ENCODE measurements at regions not wholly inside any gene's neighbourhood (a gene's known extent, or its start where the extent isn't known, plus 50 kb on each side); places are given as distances from the start of the nearest gene placed in this dataset.
A peak's percentile ranks its signal among the peaks of the same experiment; 100 is the strongest.

DNA sequence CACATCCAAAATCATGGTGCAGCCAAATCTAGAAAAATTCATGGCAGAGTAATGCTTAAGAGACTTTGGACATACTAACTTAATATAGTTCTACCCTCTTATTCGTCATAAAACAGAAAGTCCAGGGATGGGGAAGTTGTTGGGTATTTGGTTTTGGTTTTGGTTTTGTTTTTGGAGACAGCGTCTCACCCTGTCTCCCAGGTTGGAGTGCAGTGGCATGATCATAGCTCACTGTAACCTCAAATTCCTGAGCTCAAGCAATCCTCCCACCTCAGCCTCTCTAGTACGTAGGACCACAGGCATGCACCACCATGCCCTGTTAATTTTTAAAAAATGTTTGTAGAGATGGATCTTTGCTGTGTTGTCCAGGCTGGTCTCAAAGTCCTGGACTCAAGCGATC is 271.8 kb upstream of the TENM3 start:
- Mint-ChIP-seq H3K4me3 (peak overlapping the region in 2 of 4 donors; percentile 22 to 65), H3K27ac (no peak overlapping the region), H3K9me3 (peaks cover 0 to 6% (median 5%) of the 10 kb centered on the region in 3 donors), H3K36me3 (peaks cover 1% of the 10 kb centered on the region), H3K4me1 (peaks cover 0 to 8% (median 5%) of the 10 kb centered on the region in 3 donors), H3K27me3 (no peaks in the 10 kb centered on the region)

DNA sequence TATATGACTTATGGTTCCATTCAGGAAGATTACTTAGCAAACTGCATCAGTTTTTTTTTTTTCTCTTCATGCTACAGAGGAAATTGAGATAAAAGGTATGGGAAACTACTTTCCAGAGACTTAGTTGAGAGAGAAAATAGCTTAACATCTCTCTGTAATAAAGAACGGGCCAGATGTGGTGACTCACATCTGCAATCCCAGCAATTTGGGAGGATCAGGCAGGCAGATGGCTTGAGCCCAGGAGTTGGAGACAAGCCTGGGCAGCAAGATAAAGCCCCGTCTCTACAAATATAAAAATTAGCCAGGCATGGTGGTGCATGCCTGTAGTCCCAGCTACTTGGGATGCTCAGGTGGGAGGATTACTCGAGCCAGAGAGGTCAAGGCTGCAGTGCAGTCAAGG is 271.2 kb upstream of the TENM3 start:
- Mint-ChIP-seq H3K27me3 (no peaks in the 10 kb centered on the region), H3K9me3 (peaks cover 0 to 6% (median 5%) of the 10 kb centered on the region in 3 donors), H3K4me3 (no peak overlapping the region), H3K4me1 (peaks cover 0 to 8% (median 5%) of the 10 kb centered on the region in 3 donors), H3K36me3 (peaks cover 1% of the 10 kb centered on the region), H3K27ac (no peak overlapping the region)

DNA sequence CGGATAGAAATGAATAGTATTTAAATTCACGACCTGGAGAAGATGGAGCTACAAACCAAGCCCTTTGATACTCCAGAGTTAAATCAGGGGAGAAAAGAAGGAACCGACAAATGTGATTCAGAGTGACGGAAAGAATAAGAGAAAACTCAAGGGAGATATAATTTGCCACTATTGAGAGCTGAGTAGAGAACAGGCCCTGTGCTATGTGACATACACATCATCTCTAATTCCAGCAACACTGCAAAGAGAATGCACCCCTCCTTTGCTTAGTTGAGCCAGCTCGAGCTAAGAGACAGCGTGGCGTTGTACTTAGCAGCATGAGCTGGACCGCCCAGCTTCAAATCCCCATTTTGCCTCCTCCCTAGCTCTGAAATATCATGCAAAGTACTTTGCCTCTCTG is 266.4 kb upstream of the TENM3 start:
- H3K36me3 Mint-ChIP-seq: peaks cover 1% of the 10 kb centered on the region
- peaks cover 3 to 8% (median 5%) of the 10 kb centered on the region in 3 donors for H3K9me3 Mint-ChIP-seq
- no peak overlapping the region for H3K27ac Mint-ChIP-seq
- H3K27me3 Mint-ChIP-seq: no peaks in the 10 kb centered on the region
- no peak overlapping the region for H3K4me3 Mint-ChIP-seq
- H3K4me1 Mint-ChIP-seq: peaks cover 0 to under 1% (median 0%) of the 10 kb centered on the region in 3 donors

DNA sequence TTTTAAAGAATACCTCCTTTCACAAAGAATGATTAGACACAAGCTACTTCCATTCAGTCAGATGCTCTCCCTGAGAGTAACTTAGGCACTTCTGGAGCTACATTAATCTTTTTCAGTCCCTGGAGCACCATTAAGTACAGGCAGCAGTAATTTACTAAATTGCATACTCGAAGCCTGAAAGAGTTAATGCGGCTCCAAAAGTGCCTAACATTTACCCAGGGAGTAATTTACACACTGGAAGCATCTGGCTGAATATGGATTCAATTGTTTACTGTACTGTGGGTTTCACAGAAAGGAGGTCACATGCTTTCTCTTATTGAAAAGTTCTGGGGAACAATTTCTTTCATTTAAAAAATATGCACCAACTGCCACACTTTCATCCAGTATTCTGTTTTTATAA is 260.8 kb upstream of the TENM3 start:
- H3K9me3 Mint-ChIP-seq: peaks cover 0 to 5% (median 4%) of the 10 kb centered on the region in 3 donors
- H3K36me3 Mint-ChIP-seq: no peaks in the 10 kb centered on the region
- no peak overlapping the region for H3K27ac Mint-ChIP-seq
- no peaks in the 10 kb centered on the region for H3K4me1 Mint-ChIP-seq
- H3K4me3 Mint-ChIP-seq: no peak overlapping the region
- H3K27me3 Mint-ChIP-seq: no peaks in the 10 kb centered on the region

- Mint-ChIP-seq H3K27ac (no peak overlapping the region), H3K4me3 (no peak overlapping the region), H3K27me3 (no peaks in the 10 kb centered on the region), H3K9me3 (peaks cover 2 to 5% (median 2%) of the 10 kb centered on the region in 3 donors), H3K4me1 (no peaks in the 10 kb centered on the region), H3K36me3 (no peaks in the 10 kb centered on the region)
Measured at GRCh38 chr4:181982856-181983255, 260.3 kb upstream of the TENM3 start.

DNA sequence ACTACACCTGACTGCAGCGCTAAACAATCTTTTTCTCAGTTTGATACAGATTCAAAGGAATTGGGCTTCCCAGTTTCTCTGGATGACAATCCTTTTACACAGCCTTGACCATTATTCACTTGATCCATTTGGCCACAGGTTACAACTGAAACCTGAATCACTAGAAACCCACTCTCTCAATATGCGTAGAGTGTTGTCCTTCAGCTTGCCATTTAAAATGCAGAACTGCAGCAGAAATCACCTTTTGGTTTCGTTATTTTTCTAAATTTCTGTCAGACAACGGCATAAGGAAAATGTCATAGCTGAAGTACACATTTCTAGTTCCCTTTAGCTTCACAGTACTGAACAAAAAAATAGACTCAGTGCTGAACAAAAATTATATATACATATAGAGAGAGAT is 255.8 kb upstream of the TENM3 start:
- Mint-ChIP-seq H3K27ac (no peak overlapping the region), H3K4me3 (no peak overlapping the region)

GRCh38 chr4:181989071-181989470 is 254.1 kb upstream of the TENM3 start:
- no peaks in the 10 kb centered on the region for H3K27me3 Mint-ChIP-seq
- no peaks in the 10 kb centered on the region for H3K4me1 Mint-ChIP-seq
- H3K27ac Mint-ChIP-seq: no peak overlapping the region
- H3K9me3 Mint-ChIP-seq: peaks cover 0 to 2% (median 0%) of the 10 kb centered on the region in 3 donors
- H3K4me3 Mint-ChIP-seq: no peak overlapping the region
- no peaks in the 10 kb centered on the region for H3K36me3 Mint-ChIP-seq

More for the DNA sequence above, 255.8 kb upstream of the TENM3 start:
- Mint-ChIP-seq H3K4me1 (no peaks in the 10 kb centered on the region), H3K36me3 (no peaks in the 10 kb centered on the region), H3K9me3 (peaks cover 0 to 2% (median 0%) of the 10 kb centered on the region in 3 donors), H3K27me3 (no peaks in the 10 kb centered on the region)

DNA sequence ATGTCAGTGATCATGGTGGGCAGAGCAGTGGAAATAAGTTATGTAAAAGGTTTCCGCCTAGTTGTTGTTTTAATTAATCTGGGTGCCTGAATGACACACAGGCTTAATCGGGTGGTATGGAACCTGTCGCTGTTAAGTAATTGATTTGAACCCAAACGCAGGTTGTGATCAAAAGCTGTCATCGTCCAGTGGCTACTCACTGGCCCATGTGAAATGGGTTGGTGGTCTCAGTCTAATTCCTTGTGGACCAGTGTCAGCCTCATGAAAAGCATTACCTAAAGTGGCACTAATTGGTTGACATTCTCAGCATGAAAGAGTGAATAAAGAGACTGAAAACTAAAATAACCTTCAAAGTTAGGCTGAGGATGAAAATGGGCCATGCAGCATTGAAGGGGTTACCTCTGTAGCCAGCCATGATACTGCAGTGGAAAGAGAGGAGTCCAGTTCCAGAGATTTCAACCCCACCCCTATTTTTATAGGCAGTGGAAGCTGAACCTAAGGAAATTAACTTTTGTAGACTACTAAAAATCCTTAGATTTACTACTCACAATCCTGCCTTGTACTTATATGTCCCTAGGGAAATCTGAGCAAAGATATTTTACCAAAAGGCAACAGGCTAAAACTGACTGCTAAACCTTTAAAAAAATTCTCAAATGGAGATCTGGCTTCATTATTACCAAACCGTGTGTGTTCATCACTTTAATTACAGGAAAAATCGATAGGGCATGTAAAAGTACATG is 251.7 kb upstream of the TENM3 start:
- no peaks in the 10 kb centered on the region for H3K4me1 Mint-ChIP-seq
- no peaks in the 10 kb centered on the region for H3K27me3 Mint-ChIP-seq
- no peak overlapping the region for H3K27ac Mint-ChIP-seq

GRCh38 chr4:181998398-181999295 is 244.6 kb upstream of the TENM3 start:
- Mint-ChIP-seq H3K27me3 (no peaks in the 10 kb centered on the region), H3K4me3 (no peak overlapping the region), H3K9me3 (peaks cover 0 to 8% (median 5%) of the 10 kb centered on the region in 3 donors), H3K36me3 (no peaks in the 10 kb centered on the region), H3K4me1 (no peaks in the 10 kb centered on the region), H3K27ac (no peak overlapping the region)

More for the DNA sequence above, 251.7 kb upstream of the TENM3 start:
- H3K36me3 Mint-ChIP-seq: no peaks in the 10 kb centered on the region
- H3K9me3 Mint-ChIP-seq: peaks cover 0 to 2% (median 0%) of the 10 kb centered on the region in 3 donors
- no peak overlapping the region for H3K4me3 Mint-ChIP-seq

DNA sequence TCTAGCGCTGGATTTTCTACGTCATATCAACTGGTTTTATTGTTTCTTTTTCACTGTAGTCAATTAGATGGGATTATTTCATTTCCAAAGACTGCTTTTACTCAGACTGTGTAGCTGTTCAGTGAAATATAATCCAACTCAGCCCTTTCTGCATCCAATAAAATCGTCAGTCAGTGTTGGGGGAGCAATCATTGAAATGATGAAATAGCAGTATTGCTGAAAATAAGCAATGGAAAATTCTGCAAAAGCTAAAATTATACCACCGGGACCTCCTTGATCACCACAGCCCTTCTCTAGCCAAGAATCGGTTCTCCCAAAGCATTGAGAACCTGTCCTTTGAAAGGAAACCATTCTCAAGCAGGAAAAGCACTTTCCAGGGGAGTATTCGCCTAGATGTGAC is 243.1 kb upstream of the TENM3 start:
- H3K27ac Mint-ChIP-seq: no peak overlapping the region
- H3K36me3 Mint-ChIP-seq: no peaks in the 10 kb centered on the region
- no peak overlapping the region for H3K4me3 Mint-ChIP-seq
- H3K9me3 Mint-ChIP-seq: peaks cover 0 to 8% (median 5%) of the 10 kb centered on the region in 3 donors
- no peaks in the 10 kb centered on the region for H3K4me1 Mint-ChIP-seq
- H3K27me3 Mint-ChIP-seq: no peaks in the 10 kb centered on the region

DNA sequence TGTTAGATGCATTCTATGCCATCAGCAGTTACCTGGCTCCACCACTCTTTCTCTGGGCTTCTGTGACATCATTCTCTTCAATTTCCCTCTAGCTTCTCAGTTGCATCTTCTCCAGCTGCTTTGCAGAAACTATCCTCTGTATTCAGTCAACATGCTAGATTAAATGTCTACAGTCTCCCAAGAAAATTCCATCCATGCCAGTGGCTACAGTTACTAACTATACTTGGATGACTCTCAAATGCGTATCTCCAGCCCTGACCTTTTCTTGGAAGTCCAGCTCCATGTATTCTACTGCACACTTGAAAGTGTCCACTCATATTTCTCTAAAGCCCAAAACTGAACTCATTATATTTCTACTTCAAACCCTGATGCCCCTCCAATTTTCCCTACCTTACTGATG is 232.3 kb upstream of the TENM3 start:
- H3K27ac Mint-ChIP-seq: no peak overlapping the region
- H3K27me3 Mint-ChIP-seq: no peaks in the 10 kb centered on the region
- no peaks in the 10 kb centered on the region for H3K36me3 Mint-ChIP-seq
- H3K4me1 Mint-ChIP-seq: no peaks in the 10 kb centered on the region
- peaks cover 2 to 21% (median 4%) of the 10 kb centered on the region in 3 donors for H3K9me3 Mint-ChIP-seq
- H3K4me3 Mint-ChIP-seq: no peak overlapping the region

GRCh38 chr4:182014164-182014563 is 229.0 kb upstream of the TENM3 start:
- peaks cover 0 to 8% (median 2%) of the 10 kb centered on the region in 3 donors for H3K9me3 Mint-ChIP-seq
- no peaks in the 10 kb centered on the region for H3K36me3 Mint-ChIP-seq
- H3K4me3 Mint-ChIP-seq: no peak overlapping the region
- H3K4me1 Mint-ChIP-seq: no peaks in the 10 kb centered on the region
- no peaks in the 10 kb centered on the region for H3K27me3 Mint-ChIP-seq
- no peak overlapping the region for H3K27ac Mint-ChIP-seq

GRCh38 chr4:182015014-182015413 is 228.2 kb upstream of the TENM3 start:
- Mint-ChIP-seq H3K4me1 (no peaks in the 10 kb centered on the region), H3K27me3 (no peaks in the 10 kb centered on the region), H3K9me3 (peaks cover 0 to 8% (median 2%) of the 10 kb centered on the region in 3 donors), H3K27ac (no peak overlapping the region), H3K36me3 (no peaks in the 10 kb centered on the region), H3K4me3 (no peak overlapping the region)

- Mint-ChIP-seq H3K36me3 (no peaks in the 10 kb centered on the region), H3K9me3 (peaks cover 0 to 8% (median 2%) of the 10 kb centered on the region in 3 donors), H3K27me3 (no peaks in the 10 kb centered on the region), H3K27ac (no peak overlapping the region), H3K4me1 (no peaks in the 10 kb centered on the region), H3K4me3 (no peak overlapping the region)
Measured at GRCh38 chr4:182015893-182016292, 227.3 kb upstream of the TENM3 start.

- Mint-ChIP-seq H3K9me3 (peaks cover 0 to 8% (median 3%) of the 10 kb centered on the region in 3 donors), H3K4me1 (no peaks in the 10 kb centered on the region), H3K27ac (no peak overlapping the region), H3K36me3 (no peaks in the 10 kb centered on the region), H3K4me3 (no peak overlapping the region), H3K27me3 (no peaks in the 10 kb centered on the region)
Measured at GRCh38 chr4:182017038-182017437, 226.2 kb upstream of the TENM3 start.

All from IgD-negative memory B cell (primary cell).